ENCODE measurements at regions not wholly inside any gene's neighbourhood (a gene's known extent, or its start where the extent isn't known, plus 50 kb on each side); places are given as distances from the start of the nearest gene placed in this dataset.

- TF ChIP-seq, protein P1, sequence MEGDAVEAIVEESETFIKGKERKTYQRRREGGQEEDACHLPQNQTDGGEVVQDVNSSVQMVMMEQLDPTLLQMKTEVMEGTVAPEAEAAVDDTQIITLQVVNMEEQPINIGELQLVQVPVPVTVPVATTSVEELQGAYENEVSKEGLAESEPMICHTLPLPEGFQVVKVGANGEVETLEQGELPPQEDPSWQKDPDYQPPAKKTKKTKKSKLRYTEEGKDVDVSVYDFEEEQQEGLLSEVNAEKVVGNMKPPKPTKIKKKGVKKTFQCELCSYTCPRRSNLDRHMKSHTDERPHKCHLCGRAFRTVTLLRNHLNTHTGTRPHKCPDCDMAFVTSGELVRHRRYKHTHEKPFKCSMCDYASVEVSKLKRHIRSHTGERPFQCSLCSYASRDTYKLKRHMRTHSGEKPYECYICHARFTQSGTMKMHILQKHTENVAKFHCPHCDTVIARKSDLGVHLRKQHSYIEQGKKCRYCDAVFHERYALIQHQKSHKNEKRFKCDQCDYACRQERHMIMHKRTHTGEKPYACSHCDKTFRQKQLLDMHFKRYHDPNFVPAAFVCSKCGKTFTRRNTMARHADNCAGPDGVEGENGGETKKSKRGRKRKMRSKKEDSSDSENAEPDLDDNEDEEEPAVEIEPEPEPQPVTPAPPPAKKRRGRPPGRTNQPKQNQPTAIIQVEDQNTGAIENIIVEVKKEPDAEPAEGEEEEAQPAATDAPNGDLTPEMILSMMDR (IDR thresholded peaks at IDR 0.05), result no peak
- TF ChIP-seq EZH2 (IDR thresholded peaks at IDR 0.05), result no peak
Measured at GRCh38 chr7:4513450-4513849, 168.6 kb upstream of the FOXK1 start.
